ENCODE measurements at regions not wholly inside any gene's neighbourhood (a gene's known extent, or its start where the extent isn't known, plus 50 kb on each side); places are given as distances from the start of the nearest gene placed in this dataset.
"Not testable (repeated sequence)": the region's sequence is repeated elsewhere in the genome, so short reads cannot be mapped to it uniquely, and the experiment has no call there.

- CTCF ChIA-PET; POLR2A ChIA-PET; H3K27ac ChIP-seq (ENCODE audit: low read depth, low read length); H3K4me3 ChIP-seq (replicated peaks in 1 of 2; ENCODE audit: low read depth in 1 of 2, low read length in 2 of 2); H3K9me3 ChIP-seq (ENCODE audit: control insufficient read depth in 1 of 2, insufficient read depth in 1 of 2, low read depth in 1 of 2, low read length in 2 of 2); H3K36me3 ChIP-seq (ENCODE audit: control insufficient read depth in 1 of 2, insufficient read depth in 2 of 2, low read length in 2 of 2); H3K9ac ChIP-seq (ENCODE audit: low read length); intact Hi-C loops (cut with micrococcal nuclease); H3K4me1 ChIP-seq (ENCODE audit: control insufficient read depth in 1 of 2, insufficient read depth in 2 of 2, low read length in 2 of 2); DNase-seq (ENCODE audit: low read depth, low spot score); H2AFZ ChIP-seq (ENCODE audit: low read depth, low read length, poor library complexity, severe bottlenecking); H3K4me2 ChIP-seq (ENCODE audit: low read length); RAD21 ChIA-PET (ENCODE audit: low non-redundant PET in 1 of 2, low total read pairs in 2 of 2, uncharacterized antibody in 2 of 2, unreplicated experiment in 2 of 2); H3K9me2 ChIP-seq (ENCODE audit: insufficient read depth); H4K20me1 ChIP-seq (ENCODE audit: insufficient read depth); ATAC-seq; H3K27me3 ChIP-seq (ENCODE audit: insufficient read depth, low read length); H3K79me2 ChIP-seq (ENCODE audit: insufficient read depth, low read length); BruUV-seq (replicated peaks): not testable (repeated sequence)
Measured at GRCh38 chr11:89577428-89577827, 86.3 kb upstream of the NOX4 start.

DNA sequence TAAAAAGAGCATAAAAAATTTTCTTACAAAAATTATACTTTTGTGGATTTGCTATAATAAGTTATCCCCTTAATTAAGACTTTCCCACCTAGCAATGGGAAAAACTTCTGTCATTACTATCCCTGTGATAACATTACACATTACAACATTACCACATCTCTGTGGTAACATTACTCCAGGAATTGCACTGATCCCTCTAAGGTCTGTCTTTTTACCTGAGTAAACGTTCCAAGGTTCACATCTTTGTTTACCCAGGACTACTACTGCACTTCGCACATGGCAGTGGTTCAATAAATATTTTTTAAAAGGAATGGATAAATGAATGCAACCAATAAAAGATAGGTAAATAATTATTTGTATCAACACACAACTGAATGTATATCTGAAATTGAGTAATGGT, 92.4 kb upstream of the NOX4 start:
- no peak overlapping the region for H3K27ac ChIP-seq (ENCODE audit: low read depth, low read length)
- DNase-seq (ENCODE audit: low read depth, low spot score) (no peak), ATAC-seq (no peak)
- ChIA-PET RAD21 (ENCODE audit: low non-redundant PET in 1 of 2, low total read pairs in 2 of 2, uncharacterized antibody in 2 of 2, unreplicated experiment in 2 of 2) (no interaction called here), POLR2A (no interaction called here), CTCF (no interaction called here)
- no peaks in the 10 kb centered on the region for H3K4me1 ChIP-seq (ENCODE audit: control insufficient read depth in 1 of 2, insufficient read depth in 2 of 2, low read length in 2 of 2)
- no peaks in the 10 kb centered on the region for H3K9me3 ChIP-seq (ENCODE audit: control insufficient read depth in 1 of 2, insufficient read depth in 1 of 2, low read depth in 1 of 2, low read length in 2 of 2)
- no peak overlapping the region for H3K4me2 ChIP-seq (ENCODE audit: low read length)
- H3K36me3 ChIP-seq (ENCODE audit: control insufficient read depth in 1 of 2, insufficient read depth in 2 of 2, low read length in 2 of 2) = no peaks in the 10 kb centered on the region
- H4K20me1 ChIP-seq (ENCODE audit: insufficient read depth) = no peaks in the 10 kb centered on the region
- no peaks in the 10 kb centered on the region for H3K9me2 ChIP-seq (ENCODE audit: insufficient read depth)
- H3K27me3 ChIP-seq (ENCODE audit: insufficient read depth, low read length) = no peaks in the 10 kb centered on the region
- no peak overlapping the region for H3K4me3 ChIP-seq (replicated peaks in 1 of 2; ENCODE audit: low read depth in 1 of 2, low read length in 2 of 2)
- no TSS peak for BruUV-seq (replicated peaks)
- no peak overlapping the region for H3K9ac ChIP-seq (ENCODE audit: low read length)
- H2AFZ ChIP-seq (ENCODE audit: low read depth, low read length, poor library complexity, severe bottlenecking) = no peak overlapping the region
- intact Hi-C loops (cut with micrococcal nuclease) = no loop called here
- H3K79me2 ChIP-seq (ENCODE audit: insufficient read depth, low read length) = no peaks in the 10 kb centered on the region
- no peak for TF ChIP-seq EZH2 (IDR thresholded peaks at IDR 0.05)
- no peak for TF ChIP-seq EGR1 (IDR thresholded peaks at IDR 0.05; ENCODE audit: low read depth)
- TF ChIP-seq FOSL1 (IDR thresholded peaks at IDR 0.05; ENCODE audit: low read depth) = no peak
- TF ChIP-seq, protein P1, sequence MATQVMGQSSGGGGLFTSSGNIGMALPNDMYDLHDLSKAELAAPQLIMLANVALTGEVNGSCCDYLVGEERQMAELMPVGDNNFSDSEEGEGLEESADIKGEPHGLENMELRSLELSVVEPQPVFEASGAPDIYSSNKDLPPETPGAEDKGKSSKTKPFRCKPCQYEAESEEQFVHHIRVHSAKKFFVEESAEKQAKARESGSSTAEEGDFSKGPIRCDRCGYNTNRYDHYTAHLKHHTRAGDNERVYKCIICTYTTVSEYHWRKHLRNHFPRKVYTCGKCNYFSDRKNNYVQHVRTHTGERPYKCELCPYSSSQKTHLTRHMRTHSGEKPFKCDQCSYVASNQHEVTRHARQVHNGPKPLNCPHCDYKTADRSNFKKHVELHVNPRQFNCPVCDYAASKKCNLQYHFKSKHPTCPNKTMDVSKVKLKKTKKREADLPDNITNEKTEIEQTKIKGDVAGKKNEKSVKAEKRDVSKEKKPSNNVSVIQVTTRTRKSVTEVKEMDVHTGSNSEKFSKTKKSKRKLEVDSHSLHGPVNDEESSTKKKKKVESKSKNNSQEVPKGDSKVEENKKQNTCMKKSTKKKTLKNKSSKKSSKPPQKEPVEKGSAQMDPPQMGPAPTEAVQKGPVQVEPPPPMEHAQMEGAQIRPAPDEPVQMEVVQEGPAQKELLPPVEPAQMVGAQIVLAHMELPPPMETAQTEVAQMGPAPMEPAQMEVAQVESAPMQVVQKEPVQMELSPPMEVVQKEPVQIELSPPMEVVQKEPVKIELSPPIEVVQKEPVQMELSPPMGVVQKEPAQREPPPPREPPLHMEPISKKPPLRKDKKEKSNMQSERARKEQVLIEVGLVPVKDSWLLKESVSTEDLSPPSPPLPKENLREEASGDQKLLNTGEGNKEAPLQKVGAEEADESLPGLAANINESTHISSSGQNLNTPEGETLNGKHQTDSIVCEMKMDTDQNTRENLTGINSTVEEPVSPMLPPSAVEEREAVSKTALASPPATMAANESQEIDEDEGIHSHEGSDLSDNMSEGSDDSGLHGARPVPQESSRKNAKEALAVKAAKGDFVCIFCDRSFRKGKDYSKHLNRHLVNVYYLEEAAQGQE (IDR thresholded peaks at IDR 0.05; ENCODE audit: low read depth) = no peak
- TF ChIP-seq ZFX (IDR thresholded peaks at IDR 0.05) = no peak
- TF ChIP-seq YY1 (IDR thresholded peaks at IDR 0.05; ENCODE audit: extremely low read depth, insufficient replicate concordance, low read depth, low read length) = no peak
- TF ChIP-seq ELF1 (IDR thresholded peaks at IDR 0.05; ENCODE audit: borderline replicate concordance, low read depth) = no peak
- no peak for TF ChIP-seq CBX3 (IDR thresholded peaks at IDR 0.05; ENCODE audit: low read depth)
- no peak for TF ChIP-seq RAD21 (IDR thresholded peaks at IDR 0.05; ENCODE audit: low read depth)
- no peak for TF ChIP-seq JUND (IDR thresholded peaks at IDR 0.05)
- no peak for TF ChIP-seq CEBPB (IDR thresholded peaks at IDR 0.05; ENCODE audit: low read depth)
- TF ChIP-seq, protein P2, sequence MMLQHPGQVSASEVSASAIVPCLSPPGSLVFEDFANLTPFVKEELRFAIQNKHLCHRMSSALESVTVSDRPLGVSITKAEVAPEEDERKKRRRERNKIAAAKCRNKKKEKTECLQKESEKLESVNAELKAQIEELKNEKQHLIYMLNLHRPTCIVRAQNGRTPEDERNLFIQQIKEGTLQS (IDR thresholded peaks at IDR 0.05) = no peak
- no peak for TF ChIP-seq SRF (IDR thresholded peaks at IDR 0.05; ENCODE audit: low read depth)
- TF ChIP-seq, protein P3, sequence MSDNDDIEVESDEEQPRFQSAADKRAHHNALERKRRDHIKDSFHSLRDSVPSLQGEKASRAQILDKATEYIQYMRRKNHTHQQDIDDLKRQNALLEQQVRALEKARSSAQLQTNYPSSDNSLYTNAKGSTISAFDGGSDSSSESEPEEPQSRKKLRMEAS (IDR thresholded peaks at IDR 0.05) = no peak

DNA sequence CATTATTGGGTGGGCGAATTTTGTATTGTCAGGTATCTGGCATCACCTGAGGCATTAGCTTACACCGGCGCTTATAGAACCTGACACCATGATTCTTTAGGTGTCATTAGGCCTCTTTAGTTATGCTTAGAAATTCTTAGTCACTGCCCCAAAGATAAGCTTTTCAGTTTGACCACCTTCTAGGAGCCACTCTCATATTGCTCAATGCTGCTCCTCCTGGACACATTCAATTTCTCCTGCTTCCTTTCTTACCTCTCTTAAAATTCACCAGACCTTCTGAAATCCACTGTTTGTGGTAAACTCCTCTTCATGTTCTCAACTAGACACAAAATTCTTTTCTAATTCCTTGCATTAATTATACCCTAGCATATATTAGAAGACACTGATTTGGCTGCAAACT, 93.9 kb upstream of the NOX4 start:
- BruUV-seq (replicated peaks); H3K9me3 ChIP-seq (ENCODE audit: control insufficient read depth in 1 of 2, insufficient read depth in 1 of 2, low read depth in 1 of 2, low read length in 2 of 2); H3K9ac ChIP-seq (ENCODE audit: low read length); CTCF ChIA-PET; H3K4me2 ChIP-seq (ENCODE audit: low read length); DNase-seq (ENCODE audit: low read depth, low spot score); RAD21 ChIA-PET (ENCODE audit: low non-redundant PET in 1 of 2, low total read pairs in 2 of 2, uncharacterized antibody in 2 of 2, unreplicated experiment in 2 of 2); H3K27me3 ChIP-seq (ENCODE audit: insufficient read depth, low read length); H4K20me1 ChIP-seq (ENCODE audit: insufficient read depth); H3K4me1 ChIP-seq (ENCODE audit: control insufficient read depth in 1 of 2, insufficient read depth in 2 of 2, low read length in 2 of 2); H3K36me3 ChIP-seq (ENCODE audit: control insufficient read depth in 1 of 2, insufficient read depth in 2 of 2, low read length in 2 of 2); intact Hi-C loops (cut with micrococcal nuclease); H3K27ac ChIP-seq (ENCODE audit: low read depth, low read length); POLR2A ChIA-PET; H3K9me2 ChIP-seq (ENCODE audit: insufficient read depth); H2AFZ ChIP-seq (ENCODE audit: low read depth, low read length, poor library complexity, severe bottlenecking); ATAC-seq; H3K4me3 ChIP-seq (replicated peaks in 1 of 2; ENCODE audit: low read depth in 1 of 2, low read length in 2 of 2); H3K79me2 ChIP-seq (ENCODE audit: insufficient read depth, low read length): not testable (repeated sequence)
